ENCODE measurements at regions not wholly inside any gene's neighbourhood (a gene's known extent, or its start where the extent isn't known, plus 50 kb on each side); places are given as distances from the start of the nearest gene placed in this dataset.

GRCh38 chr22:49155039-49155769, 672.5 kb downstream of the BRD1 start:
- no peak overlapping the region for H3K9ac ChIP-seq (ENCODE audit: low read depth in 1 of 2, low read length in 2 of 2)
- H3K27me3 ChIP-seq (ENCODE audit: control insufficient read depth in 2 of 2, insufficient read depth in 2 of 2, low read length in 2 of 2) = no peaks in the 10 kb centered on the region
- H3K4me1 ChIP-seq (ENCODE audit: control insufficient read depth in 2 of 2, insufficient read depth in 2 of 2, low read length in 2 of 2) = peaks cover 0 to 2% of the 10 kb centered on the region in 2 donors
- no peak overlapping the region for H3K27ac ChIP-seq (ENCODE audit: low read depth in 2 of 2, low read length in 2 of 2)
- no peaks in the 10 kb centered on the region for H3K36me3 ChIP-seq (ENCODE audit: control insufficient read depth in 2 of 2, insufficient read depth in 2 of 2, low read length in 2 of 2)
- no peak overlapping the region for H3K4me3 ChIP-seq (ENCODE audit: low read length in 2 of 2)
- H3K9me3 ChIP-seq (ENCODE audit: control insufficient read depth in 2 of 2, low read length in 2 of 2) = no peaks in the 10 kb centered on the region

- Histone ChIP-seq H3K9ac (ENCODE audit: low read depth in 1 of 2, low read length in 2 of 2) (no peak overlapping the region), H3K27ac (ENCODE audit: low read depth in 2 of 2, low read length in 2 of 2) (no peak overlapping the region), H3K9me3 (ENCODE audit: control insufficient read depth in 2 of 2, low read length in 2 of 2) (no peaks in the 10 kb centered on the region), H3K27me3 (ENCODE audit: control insufficient read depth in 2 of 2, insufficient read depth in 2 of 2, low read length in 2 of 2) (no peaks in the 10 kb centered on the region), H3K4me3 (ENCODE audit: low read length in 2 of 2) (no peak overlapping the region), H3K36me3 (ENCODE audit: control insufficient read depth in 2 of 2, insufficient read depth in 2 of 2, low read length in 2 of 2) (no peaks in the 10 kb centered on the region), H3K4me1 (ENCODE audit: control insufficient read depth in 2 of 2, insufficient read depth in 2 of 2, low read length in 2 of 2) (peaks cover 0 to 2% of the 10 kb centered on the region in 2 donors)
Measured at GRCh38 chr22:49154433-49154832, 673.2 kb downstream of the BRD1 start.

- Histone ChIP-seq H3K4me1 (ENCODE audit: control insufficient read depth in 2 of 2, insufficient read depth in 2 of 2, low read length in 2 of 2) (peaks cover 0 to 2% of the 10 kb centered on the region in 2 donors), H3K27ac (ENCODE audit: low read depth in 2 of 2, low read length in 2 of 2) (no peak overlapping the region), H3K4me3 (ENCODE audit: low read length in 2 of 2) (no peak overlapping the region), H3K9me3 (ENCODE audit: control insufficient read depth in 2 of 2, low read length in 2 of 2) (no peaks in the 10 kb centered on the region), H3K9ac (ENCODE audit: low read depth in 1 of 2, low read length in 2 of 2) (no peak overlapping the region), H3K36me3 (ENCODE audit: control insufficient read depth in 2 of 2, insufficient read depth in 2 of 2, low read length in 2 of 2) (no peaks in the 10 kb centered on the region), H3K27me3 (ENCODE audit: control insufficient read depth in 2 of 2, insufficient read depth in 2 of 2, low read length in 2 of 2) (no peaks in the 10 kb centered on the region)
Measured at GRCh38 chr22:49153921-49154320, 673.8 kb downstream of the BRD1 start.

GRCh38 chr22:49152939-49153770, 674.5 kb downstream of the BRD1 start:
- Histone ChIP-seq H3K27me3 (ENCODE audit: control insufficient read depth in 2 of 2, insufficient read depth in 2 of 2, low read length in 2 of 2) (no peaks in the 10 kb centered on the region), H3K4me1 (ENCODE audit: control insufficient read depth in 2 of 2, insufficient read depth in 2 of 2, low read length in 2 of 2) (peaks cover 0 to 2% of the 10 kb centered on the region in 2 donors), H3K27ac (ENCODE audit: low read depth in 2 of 2, low read length in 2 of 2) (no peak overlapping the region)

GRCh38 chr22:49152127-49152938, 675.3 kb downstream of the BRD1 start:
- Histone ChIP-seq H3K27ac (ENCODE audit: low read depth in 2 of 2, low read length in 2 of 2) (no peak overlapping the region), H3K36me3 (ENCODE audit: control insufficient read depth in 2 of 2, insufficient read depth in 2 of 2, low read length in 2 of 2) (no peaks in the 10 kb centered on the region), H3K4me1 (ENCODE audit: control insufficient read depth in 2 of 2, insufficient read depth in 2 of 2, low read length in 2 of 2) (peaks cover 0 to 2% of the 10 kb centered on the region in 2 donors), H3K9me3 (ENCODE audit: control insufficient read depth in 2 of 2, low read length in 2 of 2) (no peaks in the 10 kb centered on the region), H3K9ac (ENCODE audit: low read depth in 1 of 2, low read length in 2 of 2) (no peak overlapping the region), H3K4me3 (ENCODE audit: low read length in 2 of 2) (no peak overlapping the region), H3K27me3 (ENCODE audit: control insufficient read depth in 2 of 2, insufficient read depth in 2 of 2, low read length in 2 of 2) (no peaks in the 10 kb centered on the region)

More at GRCh38 chr22:49152939-49153770, 674.5 kb downstream of the BRD1 start:
- H3K9me3 ChIP-seq (ENCODE audit: control insufficient read depth in 2 of 2, low read length in 2 of 2) = no peaks in the 10 kb centered on the region
- no peak overlapping the region for H3K9ac ChIP-seq (ENCODE audit: low read depth in 1 of 2, low read length in 2 of 2)
- H3K4me3 ChIP-seq (ENCODE audit: low read length in 2 of 2) = no peak overlapping the region
- no peaks in the 10 kb centered on the region for H3K36me3 ChIP-seq (ENCODE audit: control insufficient read depth in 2 of 2, insufficient read depth in 2 of 2, low read length in 2 of 2)

GRCh38 chr22:49151256-49152126, 676.2 kb downstream of the BRD1 start:
- Histone ChIP-seq H3K9ac (ENCODE audit: low read depth in 1 of 2, low read length in 2 of 2) (no peak overlapping the region), H3K4me3 (ENCODE audit: low read length in 2 of 2) (no peak overlapping the region), H3K27ac (ENCODE audit: low read depth in 2 of 2, low read length in 2 of 2) (no peak overlapping the region), H3K9me3 (ENCODE audit: control insufficient read depth in 2 of 2, low read length in 2 of 2) (no peaks in the 10 kb centered on the region), H3K27me3 (ENCODE audit: control insufficient read depth in 2 of 2, insufficient read depth in 2 of 2, low read length in 2 of 2) (no peaks in the 10 kb centered on the region), H3K36me3 (ENCODE audit: control insufficient read depth in 2 of 2, insufficient read depth in 2 of 2, low read length in 2 of 2) (no peaks in the 10 kb centered on the region), H3K4me1 (ENCODE audit: control insufficient read depth in 2 of 2, insufficient read depth in 2 of 2, low read length in 2 of 2) (peaks cover 0 to 2% of the 10 kb centered on the region in 2 donors)

- no peaks in the 10 kb centered on the region for H3K36me3 ChIP-seq (ENCODE audit: control insufficient read depth in 2 of 2, insufficient read depth in 2 of 2, low read length in 2 of 2)
- H3K27ac ChIP-seq (ENCODE audit: low read depth in 2 of 2, low read length in 2 of 2) = no peak overlapping the region
- H3K9me3 ChIP-seq (ENCODE audit: control insufficient read depth in 2 of 2, low read length in 2 of 2) = no peaks in the 10 kb centered on the region
- peaks cover 0 to 2% of the 10 kb centered on the region in 2 donors for H3K4me1 ChIP-seq (ENCODE audit: control insufficient read depth in 2 of 2, insufficient read depth in 2 of 2, low read length in 2 of 2)
- no peak overlapping the region for H3K4me3 ChIP-seq (ENCODE audit: low read length in 2 of 2)
- H3K9ac ChIP-seq (ENCODE audit: low read depth in 1 of 2, low read length in 2 of 2) = no peak overlapping the region
- H3K27me3 ChIP-seq (ENCODE audit: control insufficient read depth in 2 of 2, insufficient read depth in 2 of 2, low read length in 2 of 2) = no peaks in the 10 kb centered on the region
Measured at GRCh38 chr22:49150801-49151221, 676.9 kb downstream of the BRD1 start.

GRCh38 chr22:49149721-49150608, 677.7 kb downstream of the BRD1 start:
- H3K27ac ChIP-seq (ENCODE audit: low read depth in 2 of 2, low read length in 2 of 2) = no peak overlapping the region
- no peak overlapping the region for H3K9ac ChIP-seq (ENCODE audit: low read depth in 1 of 2, low read length in 2 of 2)
- H3K27me3 ChIP-seq (ENCODE audit: control insufficient read depth in 2 of 2, insufficient read depth in 2 of 2, low read length in 2 of 2) = no peaks in the 10 kb centered on the region
- H3K9me3 ChIP-seq (ENCODE audit: control insufficient read depth in 2 of 2, low read length in 2 of 2) = no peaks in the 10 kb centered on the region
- no peak overlapping the region for H3K4me3 ChIP-seq (ENCODE audit: low read length in 2 of 2)
- H3K4me1 ChIP-seq (ENCODE audit: control insufficient read depth in 2 of 2, insufficient read depth in 2 of 2, low read length in 2 of 2) = peaks cover 0 to 2% of the 10 kb centered on the region in 2 donors
- no peaks in the 10 kb centered on the region for H3K36me3 ChIP-seq (ENCODE audit: control insufficient read depth in 2 of 2, insufficient read depth in 2 of 2, low read length in 2 of 2)
